K562 (cell line): ENCODE measurements at regions not wholly inside any gene's neighbourhood (a gene's known extent, or its start where the extent isn't known, plus 50 kb on each side); places are given as distances from the start of the nearest gene placed in this dataset.

ENCODE experiments used
- ATAC-seq: fragments of 200-7000 bp; cut with Tn5 transposase; 3 replicates; pipeline ENCODE4 v1.9.1; 2020; ENCODE audit warnings: moderate library complexity
- BruUV-seq: library from RNA; stranded (reverse); fragments of 400-500 nt; replicated peaks from 2 replicates; lab custom pipeline; 2021; lab: Mats Ljungman, UMichigan
- CTCF ChIA-PET: fragments of 300-600 bp; formaldehyde crosslinking; extraction: SDS; loops from one replicate; lab custom pipeline; 2021; ENCODE audit warnings: low intra/inter-chr PET ratio; lab: Yijun Ruan, JAX
- POLR2A ChIA-PET: fragments of 300-600, 350-650 bp; sonication (Branson Sonifier 250); formaldehyde crosslinking; extraction: SDS; loops from one replicate; lab custom pipeline; 2021; ENCODE audit warnings: antibody characterized with exemption, inconsistent platforms; lab: Yijun Ruan, JAX
- DNase-seq, 4 experiments: peaks; one replicate each; pipeline versions ENCODE4 v3.0.0 to v3.0.0-alpha.2; 2011 to 2018; ENCODE audit warnings: low spot score in 3 of 4, mixed read lengths in 3 of 4; ENCODE audit errors: extremely low read depth in 1 of 4
- FAIRE-seq: peaks from 2 replicates; lab custom pipeline; 2011; peaks lifted over from hg19 to GRCh38; lab: Jason Lieb, UNC
- H2AFZ ChIP-seq: 2 replicates; pipeline ENCODE4 v1.6.0; 2011; ENCODE audit warnings: low read depth, low read length, control low read depth, inconsistent platforms
- H3K27ac ChIP-seq: fragments of 200-600 bp; 3 replicates; pipeline ENCODE4 v1.8.0; 2011; ENCODE audit warnings: low read depth, mild to moderate bottlenecking, control low read depth, inconsistent platforms, low read length, moderate library complexity, mixed read lengths; ENCODE audit errors: extremely low read depth
- H3K27me3 ChIP-seq, 2 experiments: fragments of 300-600 bp in 1 of 2; 2 replicates in 1 of 2; 3 replicates in 1 of 2; pipeline versions ENCODE4 v1.6.0 to v1.8.0; 2011; ENCODE audit warnings: inconsistent platforms in 2 of 2, low read length in 2 of 2, mild to moderate bottlenecking in 1 of 2, mixed read lengths in 1 of 2, moderate library complexity in 1 of 2; ENCODE audit not compliant: control insufficient read depth in 2 of 2, insufficient read depth in 2 of 2
- H3K36me3 ChIP-seq: fragments of 300-600 bp; 3 replicates; pipeline ENCODE4 v1.8.0; 2011; ENCODE audit warnings: mild to moderate bottlenecking, low read length, inconsistent platforms; ENCODE audit not compliant: control insufficient read depth, insufficient read depth
- H3K4me1 ChIP-seq, 2 experiments: fragments of 200-600 bp in 1 of 2; replicated peaks in 1 of 2; 2 replicates in 1 of 2; 3 replicates in 1 of 2; pipeline versions ENCODE4 v1.5.1 to v1.8.0; 2011; ENCODE audit warnings: inconsistent platforms in 2 of 2, low read length in 2 of 2, mild to moderate bottlenecking in 1 of 2, mixed read lengths in 1 of 2, moderate library complexity in 1 of 2; ENCODE audit not compliant: control insufficient read depth in 2 of 2, insufficient read depth in 2 of 2
- H3K4me2 ChIP-seq: 2 replicates; pipeline ENCODE4 v1.6.1; 2011; ENCODE audit warnings: low read length, control low read depth, inconsistent platforms, mixed read lengths; ENCODE audit not compliant: insufficient read depth
- H3K4me3 ChIP-seq: fragments of 200-600 bp; sonication (generic), shearing (Covaris generic); 2 replicates; pipeline ENCODE4 v1.5.1; 2016; ENCODE audit warnings: control low read depth, inconsistent platforms
- H3K79me2 ChIP-seq: fragments of 200-600 bp; 3 replicates; pipeline ENCODE4 v1.8.0; 2011; ENCODE audit warnings: low read length, inconsistent platforms; ENCODE audit not compliant: control insufficient read depth, insufficient read depth
- H3K9ac ChIP-seq, 2 experiments: 2 replicates each; pipeline versions ENCODE4 v1.6.0 to v1.6.1; 2011; ENCODE audit warnings: low read depth in 2 of 2, low read length in 2 of 2, control low read depth in 1 of 2, inconsistent platforms in 1 of 2, mild to moderate bottlenecking in 1 of 2, mixed read lengths in 1 of 2; ENCODE audit not compliant: insufficient read depth in 1 of 2
- H3K9me1 ChIP-seq: one replicate; pipeline ENCODE4 v1.6.0; 2011; ENCODE audit warnings: inconsistent platforms, mild to moderate bottlenecking, low read length, moderate library complexity; ENCODE audit not compliant: control insufficient read depth, insufficient read depth
- H3K9me3 ChIP-seq: replicated peaks from 2 replicates; pipeline ENCODE4 v1.5.1; 2011; ENCODE audit warnings: low read depth, low read length, inconsistent platforms; ENCODE audit not compliant: control insufficient read depth, insufficient read depth
- H4K20me1 ChIP-seq: replicated peaks from 2 replicates; pipeline ENCODE4 v1.6.1; 2011; ENCODE audit warnings: low read length, inconsistent platforms, mixed read lengths; ENCODE audit not compliant: control insufficient read depth, insufficient read depth
- GTF2A2 ChIP-seq: IDR thresholded peaks from 2 replicates; pipeline ENCODE4 v1.6.1; 2016; ENCODE audit warnings: mild to moderate bottlenecking, missing genetic modification characterization, missing compliant biosample characterization
- NONO ChIP-seq, 2 experiments: fragments of 200-400 bp in 1 of 2; fragments of 450-650 bp in 1 of 2; formaldehyde crosslinking in 1 of 2; IDR thresholded peaks; 2 replicates each; pipeline ENCODE4 v1.6.1; 2017; ENCODE audit warnings: low read depth in 2 of 2, mild to moderate bottlenecking in 2 of 2, moderate library complexity in 2 of 2, low read length in 1 of 2
- RBFOX2 ChIP-seq: fragments of 200-400 bp; formaldehyde crosslinking; IDR thresholded peaks from 2 replicates; pipeline ENCODE4 v1.6.1; 2017; ENCODE audit warnings: low read depth, mild to moderate bottlenecking, low read length, moderate library complexity
- ZNF124 ChIP-seq: sonication (generic); formaldehyde crosslinking; IDR thresholded peaks from 2 replicates; pipeline ENCODE4 v1.8.1; 2022; ENCODE audit warnings: missing genetic modification reagents
- ZNF407 ChIP-seq: fragments of 450-650 bp; IDR thresholded peaks from 2 replicates; pipeline ENCODE4 v1.6.1; 2016; ENCODE audit warnings: low read depth
- ZNF780A ChIP-seq: fragments of 250-450 bp; sonication (Bioruptor Pico); IDR thresholded peaks from 2 replicates; pipeline ENCODE4 v1.5.0; 2021; ENCODE audit warnings: mild to moderate bottlenecking
- WGBS: fragments of 100-300 bp; shearing (Covaris generic); methylation state at CpG from one replicate; pipeline ENCODE4 v1.1.6; 2016; ENCODE audit warnings: low coverage, mixed read lengths; ENCODE audit not compliant: insufficient coverage; ENCODE audit errors: missing lambda C conversion rate; 5-methylcytosine and 5-hydroxymethylcytosine counted together
- in situ Hi-C: fragments of 300-500 bp; cut with MboI; formaldehyde crosslinking; loops from 4 replicates; pipeline ENCODE4 v1.15.0; 2018; ENCODE audit warnings: inconsistent platforms, mixed read lengths
- intact Hi-C: fragments of 100-400 bp; cut with micrococcal nuclease; formaldehyde crosslinking; loops from 2 replicates; pipeline ENCODE4 v1.14.2; 2022
- TF ChIP-seq, protein P1 (sequence below): fragments of 450-650 bp; formaldehyde crosslinking; IDR thresholded peaks from 2 replicates; pipeline ENCODE4 v1.4.0; 2022; ENCODE audit warnings: missing genetic modification characterization

GRCh38 chr11:23723861-23724260 lies 773.0 kb upstream of the LUZP2 start:
- Histone ChIP-seq H3K4me2 (no peak overlapping the region), H3K79me2 (no peaks in the 10 kb centered on the region), H2AFZ (no peak overlapping the region), H3K36me3 (no peaks in the 10 kb centered on the region), H3K27ac (no peak overlapping the region), H3K4me1 (no peaks in the 10 kb centered on the region), H3K9me3 (no peaks in the 10 kb centered on the region)
- 13% methylated on average over 1 of the region's 1 CpG for WGBS
- intact Hi-C loops = no loop called here
- FAIRE-seq = no peak
- DNase-seq = no peak
- no peak for TF ChIP-seq NONO (IDR thresholded peaks at IDR 0.05; ENCODE audit: low read depth in 2 of 2, low read length in 1 of 2)
- no peak for TF ChIP-seq RBFOX2
- no peak for TF ChIP-seq ZNF780A (CRISPR knock-in tag)
- TF ChIP-seq, protein P1, sequence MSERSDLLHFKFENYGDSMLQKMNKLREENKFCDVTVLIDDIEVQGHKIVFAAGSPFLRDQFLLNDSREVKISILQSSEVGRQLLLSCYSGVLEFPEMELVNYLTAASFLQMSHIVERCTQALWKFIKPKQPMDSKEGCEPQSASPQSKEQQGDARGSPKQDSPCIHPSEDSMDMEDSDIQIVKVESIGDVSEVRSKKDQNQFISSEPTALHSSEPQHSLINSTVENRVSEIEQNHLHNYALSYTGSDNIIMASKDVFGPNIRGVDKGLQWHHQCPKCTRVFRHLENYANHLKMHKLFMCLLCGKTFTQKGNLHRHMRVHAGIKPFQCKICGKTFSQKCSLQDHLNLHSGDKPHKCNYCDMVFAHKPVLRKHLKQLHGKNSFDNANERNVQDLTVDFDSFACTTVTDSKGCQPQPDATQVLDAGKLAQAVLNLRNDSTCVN (CRISPR knock-in tag) = no peak
- no peak for TF ChIP-seq ZNF407
- no peak for TF ChIP-seq ZNF124 (CRISPR knock-in tag)
- no peak for TF ChIP-seq GTF2A2 (tag)
- TF ChIP-seq, all 486 proteins: peak for 0
- no TSS peak for BruUV-seq
- Histone ChIP-seq H3K9me1 (no peaks in the 10 kb centered on the region), H3K27me3 (no peaks in the 10 kb centered on the region), H4K20me1 (no peaks in the 10 kb centered on the region), H3K9ac (no peak overlapping the region), H3K4me3 (no peak overlapping the region)
- ATAC-seq = no peak
- in situ Hi-C loops = no loop called here
- ChIA-PET POLR2A (no interaction called here), CTCF (no interaction called here)
